ENCODE measurements at regions not wholly inside any gene's neighbourhood (a gene's known extent, or its start where the extent isn't known, plus 50 kb on each side); places are given as distances from the start of the nearest gene placed in this dataset.

- Histone ChIP-seq H3K4me2 (no peak overlapping the region), H3K27ac (no peak overlapping the region), H3K4me1 (ENCODE audit: low read depth, poor library complexity, severe bottlenecking) (no peaks in the 10 kb centered on the region), H3K27me3 (ENCODE audit: insufficient read depth, low read depth) (no peaks in the 10 kb centered on the region), H3K4me3 (IDR thresholded peaks at IDR 0.05; ENCODE audit: insufficient read depth, low read depth, low read length) (no peak overlapping the region), H2AFZ (ENCODE audit: low read depth) (no peak overlapping the region), H3K79me2 (ENCODE audit: insufficient read depth, low read depth) (no peaks in the 10 kb centered on the region), H3K36me3 (ENCODE audit: insufficient read depth) (no peaks in the 10 kb centered on the region), H4K20me1 (ENCODE audit: insufficient read depth) (no peaks in the 10 kb centered on the region), H3K9ac (no peak overlapping the region)
- TF ChIP-seq CTCF (conservative IDR thresholded peaks at IDR 0.05; ENCODE audit: low read depth, low read length), result no peak
Observed at GRCh38 chr10:33818343-33818742, 483.9 kb upstream of the NRP1 start.

- Histone ChIP-seq H3K27me3 (ENCODE audit: insufficient read depth, low read depth) (no peaks in the 10 kb centered on the region), H4K20me1 (ENCODE audit: insufficient read depth) (no peaks in the 10 kb centered on the region), H3K27ac (no peak overlapping the region), H3K4me3 (IDR thresholded peaks at IDR 0.05; ENCODE audit: insufficient read depth, low read depth, low read length) (no peak overlapping the region), H3K79me2 (ENCODE audit: insufficient read depth, low read depth) (no peaks in the 10 kb centered on the region), H3K4me1 (ENCODE audit: low read depth, poor library complexity, severe bottlenecking) (no peaks in the 10 kb centered on the region), H3K4me2 (no peak overlapping the region), H2AFZ (ENCODE audit: low read depth) (no peak overlapping the region), H3K36me3 (ENCODE audit: insufficient read depth) (no peaks in the 10 kb centered on the region), H3K9ac (no peak overlapping the region)
- no peak for TF ChIP-seq CTCF (conservative IDR thresholded peaks at IDR 0.05; ENCODE audit: low read depth, low read length)
Observed at GRCh38 chr10:33817605-33818004, 483.1 kb upstream of the NRP1 start.

GRCh38 chr10:33815776-33816175 lies 481.3 kb upstream of the NRP1 start:
- H3K4me3 ChIP-seq (IDR thresholded peaks at IDR 0.05; ENCODE audit: insufficient read depth, low read depth, low read length), result no peak overlapping the region

GRCh38 chr10:33813871-33814270 lies 479.4 kb upstream of the NRP1 start:
- Histone ChIP-seq H3K9ac (no peak overlapping the region), H3K4me1 (ENCODE audit: low read depth, poor library complexity, severe bottlenecking) (no peaks in the 10 kb centered on the region), H3K27me3 (ENCODE audit: insufficient read depth, low read depth) (no peaks in the 10 kb centered on the region), H4K20me1 (ENCODE audit: insufficient read depth) (no peaks in the 10 kb centered on the region), H2AFZ (ENCODE audit: low read depth) (no peak overlapping the region), H3K27ac (no peak overlapping the region), H3K4me2 (no peak overlapping the region), H3K79me2 (ENCODE audit: insufficient read depth, low read depth) (no peaks in the 10 kb centered on the region), H3K36me3 (ENCODE audit: insufficient read depth) (no peaks in the 10 kb centered on the region), H3K4me3 (IDR thresholded peaks at IDR 0.05; ENCODE audit: insufficient read depth, low read depth, low read length) (no peak overlapping the region)
- TF ChIP-seq CTCF (conservative IDR thresholded peaks at IDR 0.05; ENCODE audit: low read depth, low read length), result no peak

More at GRCh38 chr10:33815776-33816175, 481.3 kb upstream of the NRP1 start:
- Histone ChIP-seq H3K27ac (no peak overlapping the region), H4K20me1 (ENCODE audit: insufficient read depth) (no peaks in the 10 kb centered on the region), H3K36me3 (ENCODE audit: insufficient read depth) (no peaks in the 10 kb centered on the region), H3K79me2 (ENCODE audit: insufficient read depth, low read depth) (no peaks in the 10 kb centered on the region), H3K9ac (no peak overlapping the region), H3K4me1 (ENCODE audit: low read depth, poor library complexity, severe bottlenecking) (no peaks in the 10 kb centered on the region), H3K27me3 (ENCODE audit: insufficient read depth, low read depth) (no peaks in the 10 kb centered on the region), H3K4me2 (no peak overlapping the region), H2AFZ (ENCODE audit: low read depth) (no peak overlapping the region)
- TF ChIP-seq CTCF (conservative IDR thresholded peaks at IDR 0.05; ENCODE audit: low read depth, low read length), result no peak

All from KMS-11 (cell line).